ENCODE measurements at regions not wholly inside any gene's neighbourhood (a gene's known extent, or its start where the extent isn't known, plus 50 kb on each side); places are given as distances from the start of the nearest gene placed in this dataset.

DNA sequence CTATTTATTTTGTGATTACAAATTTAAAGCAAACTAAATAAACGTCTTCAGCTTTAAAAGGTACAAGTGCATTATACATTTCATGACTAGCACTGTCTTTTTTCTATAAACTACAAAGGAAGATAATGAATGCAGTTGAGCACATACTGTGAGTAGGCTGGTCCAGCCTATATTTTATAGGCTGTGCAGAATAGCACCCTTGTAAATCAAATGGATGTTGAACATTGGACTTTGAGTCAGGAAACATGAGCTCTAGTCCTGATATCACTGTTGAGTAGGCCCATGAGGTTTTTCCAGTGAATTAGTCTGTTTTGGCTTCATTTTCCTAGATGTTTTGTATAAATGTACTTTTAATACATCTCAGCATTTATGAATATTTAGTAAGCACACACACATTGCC, 447.3 kb upstream of the KCNMB2 start:
- no peak for TF ChIP-seq TAF1 (IDR thresholded peaks at IDR 0.05; ENCODE audit: low read depth, low read length)
- no peak for TF ChIP-seq POLR2A (IDR thresholded peaks at IDR 0.05; ENCODE audit: low read depth, low read length)
- TF ChIP-seq POLR2AphosphoS5 (IDR thresholded peaks at IDR 0.05; ENCODE audit: low read depth, low read length) = no peak
- TF ChIP-seq PAX5 (IDR thresholded peaks at IDR 0.05; ENCODE audit: insufficient read depth, low read length, severe bottlenecking) = no peak
- no peak for TF ChIP-seq SPI1 (IDR thresholded peaks at IDR 0.05; ENCODE audit: low read depth, low read length)
- TF ChIP-seq POU2F2 (IDR thresholded peaks at IDR 0.05; ENCODE audit: low read depth, low read length) = no peak

Data from GM12891 (cell line).